CD4-positive, alpha-beta T cell (primary cell): ENCODE measurements at regions not wholly inside any gene's neighbourhood (a gene's known extent, or its start where the extent isn't known, plus 50 kb on each side); places are given as distances from the start of the nearest gene placed in this dataset.

ENCODE experiments used
- ATAC-seq: fragments of 200-7000 bp; cut with Tn5 transposase; one replicate; pipeline ENCODE4 v1.10.0; 2022; ENCODE audit warnings: mild to moderate bottlenecking; ENCODE audit not compliant: poor library complexity
- CTCF ChIA-PET: fragments of 350-600 bp; sonication (Branson Sonifier 250); formaldehyde crosslinking; loops from one replicate; lab custom pipeline; 2021; ENCODE audit warnings: antibody characterized with exemption, inconsistent platforms; lab: Charles Lee
- POLR2A ChIA-PET: fragments of 350-600 bp; sonication (Branson Sonifier 250); formaldehyde crosslinking; loops from one replicate; lab custom pipeline; 2021; ENCODE audit warnings: antibody characterized with exemption, inconsistent platforms; lab: Charles Lee
- DNase-seq, 14 experiments: peaks; one replicate each; pipeline ENCODE4 v3.0.0-alpha.2; 2013 to 2020; ENCODE audit warnings: mixed read lengths in 2 of 14
- H3K27ac ChIP-seq, 2 donors: one replicate each; pipeline versions ENCODE4 v1.5.1 to v1.7.0; 2013; ENCODE audit warnings: low read length in 2 of 2, low read depth in 1 of 2, mild to moderate bottlenecking in 1 of 2
- H3K27me3 ChIP-seq, 2 experiments: 1 replicate in 1 of 2; 2 replicates in 1 of 2; pipeline versions ENCODE4 v1.6.1 to v1.7.0; 2013; ENCODE audit warnings: low read length in 2 of 2, control low read depth in 1 of 2, mild to moderate bottlenecking in 1 of 2, moderate library complexity in 1 of 2; ENCODE audit not compliant: insufficient read depth in 2 of 2, control insufficient read depth in 1 of 2
- H3K36me3 ChIP-seq: one replicate; pipeline ENCODE4 v1.6.1; 2013; ENCODE audit warnings: low read length, control low read depth; ENCODE audit not compliant: insufficient read depth
- H3K4me1 ChIP-seq: one replicate; pipeline ENCODE4 v1.6.1; 2013; ENCODE audit warnings: low read length, control low read depth; ENCODE audit not compliant: insufficient read depth
- H3K4me3 ChIP-seq: one replicate; pipeline ENCODE4 v1.5.1; 2013; ENCODE audit warnings: mild to moderate bottlenecking, low read length, moderate library complexity
- H3K9me3 ChIP-seq, 2 experiments: 1 replicate in 1 of 2; 2 replicates in 1 of 2; pipeline versions ENCODE4 v1.6.1 to v1.7.0; 2013; ENCODE audit warnings: low read length in 2 of 2, mild to moderate bottlenecking in 2 of 2, control low read depth in 1 of 2, moderate library complexity in 1 of 2; ENCODE audit not compliant: control insufficient read depth in 1 of 2, insufficient read depth in 1 of 2
- H3K27ac Mint-ChIP-seq: one replicate; pipeline ENCODE4 v1.8.0; 2020; ENCODE audit warnings: mixed read lengths
- H3K27me3 Mint-ChIP-seq: one replicate; pipeline ENCODE4 v1.8.0; 2021; ENCODE audit warnings: mixed read lengths
- H3K36me3 Mint-ChIP-seq: one replicate; pipeline ENCODE4 v1.8.0; 2021; ENCODE audit warnings: low read depth, mixed read lengths
- H3K4me1 Mint-ChIP-seq: one replicate; pipeline ENCODE4 v1.8.0; 2021; ENCODE audit warnings: low read depth, mixed read lengths
- H3K4me3 Mint-ChIP-seq: one replicate; pipeline ENCODE4 v1.8.0; 2020; ENCODE audit warnings: mild to moderate bottlenecking, mixed read lengths
- H3K9me3 Mint-ChIP-seq: one replicate; pipeline ENCODE4 v1.8.0; 2020; ENCODE audit warnings: mixed read lengths
- CTCF ChIP-seq: fragments of 200-600 bp; IDR thresholded peaks from one replicate; pipeline ENCODE4 v1.8.0; 2022; ENCODE audit warnings: antibody characterized with exemption, mild to moderate bottlenecking
- intact Hi-C, 2 experiments: fragments of 100-400 bp; cut with DNase I in 1 of 2; cut with micrococcal nuclease in 1 of 2; formaldehyde crosslinking; loops; one replicate each; pipeline versions ENCODE4 v1.15.1 to v1.9.0; 2023 to 2025; cut with DNase I, micrococcal nuclease

GRCh38 chr10:4086131-4086898 is 301.3 kb upstream of the KLF6 start:
- Histone ChIP-seq H3K4me3 (no peak overlapping the region), H3K36me3 (no peaks in the 10 kb centered on the region), H3K27ac (no peak overlapping the region), H3K27me3 (no peaks in the 10 kb centered on the region), H3K9me3 (no peaks in the 10 kb centered on the region), H3K4me1 (peaks cover 9% of the 10 kb centered on the region)
- CTCF ChIA-PET: no interaction called here
- DNase-seq (no peak), ATAC-seq (no peak)
- no peak for TF ChIP-seq CTCF
- peaks cover 22% of the 10 kb centered on the region for H3K4me1 Mint-ChIP-seq
- intact Hi-C loops: no loop called here
- H3K27ac Mint-ChIP-seq: no peak overlapping the region
- POLR2A ChIA-PET: no interaction called here
- H3K9me3 Mint-ChIP-seq: no peaks in the 10 kb centered on the region
- no peaks in the 10 kb centered on the region for H3K36me3 Mint-ChIP-seq
- H3K27me3 Mint-ChIP-seq: no peaks in the 10 kb centered on the region
- no peak overlapping the region for H3K4me3 Mint-ChIP-seq

- H3K9me3 Mint-ChIP-seq: no peaks in the 10 kb centered on the region
- no peak for DNase-seq
- Histone ChIP-seq H3K27ac (no peak overlapping the region), H3K36me3 (no peaks in the 10 kb centered on the region), H3K27me3 (no peaks in the 10 kb centered on the region), H3K9me3 (no peaks in the 10 kb centered on the region), H3K4me1 (peaks cover 29% of the 10 kb centered on the region), H3K4me3 (no peak overlapping the region)
- CTCF ChIA-PET: no interaction called here
- ATAC-seq: no peak
- H3K36me3 Mint-ChIP-seq: no peaks in the 10 kb centered on the region
- no peaks in the 10 kb centered on the region for H3K27me3 Mint-ChIP-seq
- peaks cover 46% of the 10 kb centered on the region for H3K4me1 Mint-ChIP-seq
- H3K27ac Mint-ChIP-seq: peak overlapping the region; percentile 23
- POLR2A ChIA-PET: interaction anchor here (1.0 kb wide), 1 partner anchor 208 kb away, joined by 4 read pairs; no protein-coding TSS in a partner anchor
- H3K4me3 Mint-ChIP-seq: no peak overlapping the region
- intact Hi-C loops: no loop called here
- TF ChIP-seq CTCF: no peak
Measured at GRCh38 chr10:4083509-4084003, 298.5 kb upstream of the KLF6 start.

- Mint-ChIP-seq H3K9me3 (no peaks in the 10 kb centered on the region), H3K4me3 (no peak overlapping the region), H3K4me1 (peaks cover 46% of the 10 kb centered on the region), H3K36me3 (no peaks in the 10 kb centered on the region), H3K27me3 (no peaks in the 10 kb centered on the region), H3K27ac (peak overlapping the region; percentile 23)
- H3K4me3 ChIP-seq: no peak overlapping the region
- POLR2A ChIA-PET: no interaction called here
- peaks cover 33% of the 10 kb centered on the region for H3K4me1 ChIP-seq
- no peaks in the 10 kb centered on the region for H3K27me3 ChIP-seq
- no peaks in the 10 kb centered on the region for H3K9me3 ChIP-seq
- intact Hi-C loops: no loop called here
- no peak for TF ChIP-seq CTCF
- H3K36me3 ChIP-seq: no peaks in the 10 kb centered on the region
- ATAC-seq (no peak), DNase-seq (no peak)
- H3K27ac ChIP-seq: no peak overlapping the region
- CTCF ChIA-PET: no interaction called here
Measured at GRCh38 chr10:4082861-4083260, 297.9 kb upstream of the KLF6 start.
